Liver (tissue), 3 donors: ENCODE measurements at regions not wholly inside any gene's neighbourhood (a gene's known extent, or its start where the extent isn't known, plus 50 kb on each side); places are given as distances from the start of the nearest gene placed in this dataset.

Source experiments
- CTCF ChIP-seq: fragments of 150-350 bp; IDR thresholded peaks from 2 replicates; pipeline ENCODE4 v1.5.1; 2017; ENCODE audit warnings: improper control_type of control experiment, low read depth, low read length; ENCODE audit not compliant: missing input control
- RAD21 ChIP-seq, 2 donors: IDR thresholded peaks; 2 replicates each; pipeline ENCODE4 v1.6.1; 2016; ENCODE audit warnings: antibody characterized with exemption in 2 of 2, mild to moderate bottlenecking in 2 of 2
- RXRA ChIP-seq, 2 donors: IDR thresholded peaks; 2 replicates each; pipeline ENCODE4 v1.6.1; 2017 to 2018; ENCODE audit warnings: antibody characterized with exemption in 2 of 2, mild to moderate bottlenecking in 1 of 2
- SP1 ChIP-seq: IDR thresholded peaks from 2 replicates; pipeline ENCODE4 v1.6.1; 2018; ENCODE audit warnings: antibody characterized with exemption, mild to moderate bottlenecking
- donor health status: healthy.
- donor health status: healthy.

- TF ChIP-seq CTCF: no peak
- TF ChIP-seq RAD21 (IDR thresholded peaks at IDR 0.05): no peak
- TF ChIP-seq RXRA (IDR thresholded peaks at IDR 0.05): no peak
- TF ChIP-seq SP1: no peak
Measured at GRCh38 chr1:25034736-25035522, 104.9 kb upstream of the RUNX3 start.
